ENCODE measurements at regions not wholly inside any gene's neighbourhood (a gene's known extent, or its start where the extent isn't known, plus 50 kb on each side); places are given as distances from the start of the nearest gene placed in this dataset.

GRCh38 chr5:158079097-158079496 lies 220.2 kb upstream of the CLINT1 start:
- H3K4me1 ChIP-seq (ENCODE audit: control insufficient read depth, insufficient read depth, low read length) = peaks cover 5% of the 10 kb centered on the region
- no peaks in the 10 kb centered on the region for H3K27me3 ChIP-seq (ENCODE audit: control insufficient read depth, insufficient read depth, low read length, poor library complexity, severe bottlenecking)
- H3K36me3 ChIP-seq (ENCODE audit: control insufficient read depth, insufficient read depth, low read length) = no peaks in the 10 kb centered on the region
- no peaks in the 10 kb centered on the region for H3K9me3 ChIP-seq (ENCODE audit: control insufficient read depth, low read length)
- 93 to 94% methylated on average over 5 of the region's 5 CpGs for WGBS, 2 experiments
- H3K4me3 ChIP-seq (ENCODE audit: insufficient read depth, low read depth, low read length) = no peak overlapping the region
- H3K27ac ChIP-seq (ENCODE audit: insufficient read depth, low read depth, low read length, poor library complexity, severe bottlenecking) = no peak overlapping the region

GRCh38 chr5:158074992-158075769 lies 216.2 kb upstream of the CLINT1 start:
- Histone ChIP-seq H3K4me1 (ENCODE audit: control insufficient read depth, insufficient read depth, low read length) (peaks cover under 1% of the 10 kb centered on the region), H3K27me3 (ENCODE audit: control insufficient read depth, insufficient read depth, low read length, poor library complexity, severe bottlenecking) (no peaks in the 10 kb centered on the region), H3K4me3 (ENCODE audit: insufficient read depth, low read depth, low read length) (no peak overlapping the region), H3K9me3 (ENCODE audit: control insufficient read depth, low read length) (no peaks in the 10 kb centered on the region), H3K27ac (ENCODE audit: insufficient read depth, low read depth, low read length, poor library complexity, severe bottlenecking) (peak overlapping the region; percentile 62), H3K36me3 (ENCODE audit: control insufficient read depth, insufficient read depth, low read length) (no peaks in the 10 kb centered on the region)
- WGBS, 2 experiments = 35 to 40% methylated on average over 10 of the region's 12 CpGs

GRCh38 chr5:158074597-158074991 lies 215.6 kb upstream of the CLINT1 start:
- Histone ChIP-seq H3K36me3 (ENCODE audit: control insufficient read depth, insufficient read depth, low read length) (no peaks in the 10 kb centered on the region), H3K4me3 (ENCODE audit: insufficient read depth, low read depth, low read length) (no peak overlapping the region), H3K27me3 (ENCODE audit: control insufficient read depth, insufficient read depth, low read length, poor library complexity, severe bottlenecking) (no peaks in the 10 kb centered on the region), H3K4me1 (ENCODE audit: control insufficient read depth, insufficient read depth, low read length) (peaks cover 3% of the 10 kb centered on the region), H3K27ac (ENCODE audit: insufficient read depth, low read depth, low read length, poor library complexity, severe bottlenecking) (no peak overlapping the region), H3K9me3 (ENCODE audit: control insufficient read depth, low read length) (no peaks in the 10 kb centered on the region)
- WGBS, 2 experiments = 96 to 97% methylated on average over 2 of the region's 2 CpGs

- no peaks in the 10 kb centered on the region for H3K9me3 ChIP-seq (ENCODE audit: control insufficient read depth, low read length)
- H3K27ac ChIP-seq (ENCODE audit: insufficient read depth, low read depth, low read length, poor library complexity, severe bottlenecking) = no peak overlapping the region
- 92 to 94% methylated on average over 1 of the region's 1 CpG for WGBS, 2 experiments
- H3K4me3 ChIP-seq (ENCODE audit: insufficient read depth, low read depth, low read length) = no peak overlapping the region
- no peaks in the 10 kb centered on the region for H3K27me3 ChIP-seq (ENCODE audit: control insufficient read depth, insufficient read depth, low read length, poor library complexity, severe bottlenecking)
- H3K4me1 ChIP-seq (ENCODE audit: control insufficient read depth, insufficient read depth, low read length) = peaks cover 8% of the 10 kb centered on the region
- H3K36me3 ChIP-seq (ENCODE audit: control insufficient read depth, insufficient read depth, low read length) = no peaks in the 10 kb centered on the region
These were observed 211.9 kb upstream of the CLINT1 start for GRCh38 chr5:158070859-158071258.

- H3K9me3 ChIP-seq (ENCODE audit: control insufficient read depth, low read length) = no peaks in the 10 kb centered on the region
- no peak overlapping the region for H3K4me3 ChIP-seq (ENCODE audit: insufficient read depth, low read depth, low read length)
- H3K36me3 ChIP-seq (ENCODE audit: control insufficient read depth, insufficient read depth, low read length) = no peaks in the 10 kb centered on the region
- peaks cover 8% of the 10 kb centered on the region for H3K4me1 ChIP-seq (ENCODE audit: control insufficient read depth, insufficient read depth, low read length)
- no peak overlapping the region for H3K27ac ChIP-seq (ENCODE audit: insufficient read depth, low read depth, low read length, poor library complexity, severe bottlenecking)
- 81 to 86% methylated on average over 2 of the region's 2 CpGs for WGBS, 2 experiments
- no peaks in the 10 kb centered on the region for H3K27me3 ChIP-seq (ENCODE audit: control insufficient read depth, insufficient read depth, low read length, poor library complexity, severe bottlenecking)
These were observed 210.9 kb upstream of the CLINT1 start for GRCh38 chr5:158069838-158070237.

- H3K4me1 ChIP-seq (ENCODE audit: control insufficient read depth, insufficient read depth, low read length) = peaks cover 8% of the 10 kb centered on the region
- H3K27me3 ChIP-seq (ENCODE audit: control insufficient read depth, insufficient read depth, low read length, poor library complexity, severe bottlenecking) = no peaks in the 10 kb centered on the region
- no peaks in the 10 kb centered on the region for H3K9me3 ChIP-seq (ENCODE audit: control insufficient read depth, low read length)
- H3K4me3 ChIP-seq (ENCODE audit: insufficient read depth, low read depth, low read length) = no peak overlapping the region
- no peak overlapping the region for H3K27ac ChIP-seq (ENCODE audit: insufficient read depth, low read depth, low read length, poor library complexity, severe bottlenecking)
- WGBS, 2 experiments = 70 to 90% methylated on average over 2 to 4 of the region's 4 CpGs
- no peaks in the 10 kb centered on the region for H3K36me3 ChIP-seq (ENCODE audit: control insufficient read depth, insufficient read depth, low read length)
These were observed 210.0 kb upstream of the CLINT1 start for GRCh38 chr5:158068964-158069363.

GRCh38 chr5:158066076-158066475 lies 207.1 kb upstream of the CLINT1 start:
- Histone ChIP-seq H3K4me3 (ENCODE audit: insufficient read depth, low read depth, low read length) (no peak overlapping the region), H3K27me3 (ENCODE audit: control insufficient read depth, insufficient read depth, low read length, poor library complexity, severe bottlenecking) (no peaks in the 10 kb centered on the region), H3K27ac (ENCODE audit: insufficient read depth, low read depth, low read length, poor library complexity, severe bottlenecking) (no peak overlapping the region), H3K9me3 (ENCODE audit: control insufficient read depth, low read length) (no peaks in the 10 kb centered on the region), H3K36me3 (ENCODE audit: control insufficient read depth, insufficient read depth, low read length) (no peaks in the 10 kb centered on the region), H3K4me1 (ENCODE audit: control insufficient read depth, insufficient read depth, low read length) (peaks cover 8% of the 10 kb centered on the region)
- 48 to 52% methylated on average over 1 of the region's 1 CpG for WGBS, 2 experiments

- Histone ChIP-seq H3K9me3 (ENCODE audit: control insufficient read depth, low read length) (no peaks in the 10 kb centered on the region), H3K27me3 (ENCODE audit: control insufficient read depth, insufficient read depth, low read length, poor library complexity, severe bottlenecking) (no peaks in the 10 kb centered on the region), H3K4me1 (ENCODE audit: control insufficient read depth, insufficient read depth, low read length) (peaks cover 5% of the 10 kb centered on the region), H3K36me3 (ENCODE audit: control insufficient read depth, insufficient read depth, low read length) (no peaks in the 10 kb centered on the region), H3K4me3 (ENCODE audit: insufficient read depth, low read depth, low read length) (no peak overlapping the region), H3K27ac (ENCODE audit: insufficient read depth, low read depth, low read length, poor library complexity, severe bottlenecking) (no peak overlapping the region)
- 87 to 88% methylated on average over 5 of the region's 5 CpGs for WGBS, 2 experiments
These were observed 205.6 kb upstream of the CLINT1 start for GRCh38 chr5:158064334-158065123.

GRCh38 chr5:158063052-158063451 lies 204.1 kb upstream of the CLINT1 start:
- H3K36me3 ChIP-seq (ENCODE audit: control insufficient read depth, insufficient read depth, low read length) = no peaks in the 10 kb centered on the region
- no peaks in the 10 kb centered on the region for H3K27me3 ChIP-seq (ENCODE audit: control insufficient read depth, insufficient read depth, low read length, poor library complexity, severe bottlenecking)
- WGBS, 2 experiments = 97% methylated on average over 1 of the region's 1 CpG; no CpG with 5 or more reads in 1 of the 2 experiments
- H3K4me1 ChIP-seq (ENCODE audit: control insufficient read depth, insufficient read depth, low read length) = no peaks in the 10 kb centered on the region
- H3K9me3 ChIP-seq (ENCODE audit: control insufficient read depth, low read length) = no peaks in the 10 kb centered on the region
- H3K27ac ChIP-seq (ENCODE audit: insufficient read depth, low read depth, low read length, poor library complexity, severe bottlenecking) = no peak overlapping the region
- no peak overlapping the region for H3K4me3 ChIP-seq (ENCODE audit: insufficient read depth, low read depth, low read length)

GRCh38 chr5:158061451-158061850 lies 202.5 kb upstream of the CLINT1 start:
- 91 to 98% methylated on average over 4 of the region's 4 CpGs for WGBS, 2 experiments
- Histone ChIP-seq H3K36me3 (ENCODE audit: control insufficient read depth, insufficient read depth, low read length) (no peaks in the 10 kb centered on the region), H3K4me1 (ENCODE audit: control insufficient read depth, insufficient read depth, low read length) (no peaks in the 10 kb centered on the region), H3K9me3 (ENCODE audit: control insufficient read depth, low read length) (no peaks in the 10 kb centered on the region), H3K27ac (ENCODE audit: insufficient read depth, low read depth, low read length, poor library complexity, severe bottlenecking) (no peak overlapping the region), H3K4me3 (ENCODE audit: insufficient read depth, low read depth, low read length) (no peak overlapping the region), H3K27me3 (ENCODE audit: control insufficient read depth, insufficient read depth, low read length, poor library complexity, severe bottlenecking) (no peaks in the 10 kb centered on the region)

Measured in ectodermal cell (in vitro differentiated cells).